Islet precursor cell (in vitro differentiated cells): ENCODE measurements at regions not wholly inside any gene's neighbourhood (a gene's known extent, or its start where the extent isn't known, plus 50 kb on each side); places are given as distances from the start of the nearest gene placed in this dataset.

Experiments
- DNase-seq: peaks from one replicate; pipeline ENCODE4 v3.0.0-alpha.2; 2018

DNA sequence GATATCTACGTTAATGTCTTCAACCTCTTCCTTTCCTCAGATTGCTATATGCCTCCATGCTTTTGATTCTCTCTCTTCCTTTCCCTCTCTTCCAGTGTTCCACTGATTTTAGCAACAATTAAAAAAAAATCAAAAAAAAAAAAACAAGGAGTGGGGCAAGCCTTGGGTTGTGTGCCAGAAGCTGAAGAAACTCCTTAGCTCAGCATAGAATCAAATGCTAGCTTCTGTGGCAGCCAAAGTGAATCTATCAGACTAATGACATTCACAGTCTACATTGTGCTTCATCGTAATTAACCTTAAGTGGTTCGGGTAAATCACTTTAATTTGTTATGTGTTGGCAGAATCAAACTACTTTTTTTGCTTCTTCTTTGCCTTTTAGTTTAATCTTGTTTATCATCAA lies 237.3 kb downstream of the TMEM167A start:
- no peak for DNase-seq

DNA sequence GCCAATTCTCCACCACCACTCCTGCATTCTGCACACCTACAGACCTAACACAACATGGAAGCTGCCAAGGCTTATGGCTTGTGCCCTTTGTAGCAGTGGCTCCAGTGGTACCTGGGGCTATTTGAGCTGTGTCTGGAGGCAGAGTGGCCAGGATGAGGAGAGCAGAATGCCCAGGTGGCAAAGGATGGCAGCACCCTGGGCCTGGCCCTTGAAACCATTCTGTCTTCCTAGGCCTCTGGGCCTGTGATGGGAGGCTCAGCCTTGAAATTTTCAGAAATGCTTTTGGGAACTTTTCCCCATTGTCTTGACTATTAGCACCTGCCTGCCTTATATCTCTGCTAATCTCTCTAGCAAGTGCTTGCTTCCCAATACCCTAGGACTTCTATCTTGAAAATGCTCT lies 241.7 kb downstream of the TMEM167A start:
- DNase-seq = no peak

DNA sequence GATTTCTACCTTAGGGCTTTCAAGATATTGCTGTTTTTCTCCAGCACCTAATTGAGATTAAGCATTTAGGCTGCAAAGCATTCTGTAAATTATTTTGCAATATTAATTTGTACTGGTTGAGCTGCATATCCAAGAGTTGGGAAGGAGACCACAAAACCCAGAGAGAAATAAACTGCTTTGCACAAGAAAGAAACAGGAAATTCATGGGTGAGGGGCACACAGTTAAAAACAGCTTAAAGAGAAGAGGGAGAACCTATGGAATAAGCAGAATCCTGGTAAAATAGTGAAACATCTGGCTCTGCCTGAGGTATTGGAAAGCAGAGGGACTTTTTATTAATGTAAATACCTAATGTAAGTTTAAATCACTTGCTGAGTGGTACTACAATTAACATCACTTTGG lies 243.0 kb downstream of the TMEM167A start:
- no peak for DNase-seq

DNA sequence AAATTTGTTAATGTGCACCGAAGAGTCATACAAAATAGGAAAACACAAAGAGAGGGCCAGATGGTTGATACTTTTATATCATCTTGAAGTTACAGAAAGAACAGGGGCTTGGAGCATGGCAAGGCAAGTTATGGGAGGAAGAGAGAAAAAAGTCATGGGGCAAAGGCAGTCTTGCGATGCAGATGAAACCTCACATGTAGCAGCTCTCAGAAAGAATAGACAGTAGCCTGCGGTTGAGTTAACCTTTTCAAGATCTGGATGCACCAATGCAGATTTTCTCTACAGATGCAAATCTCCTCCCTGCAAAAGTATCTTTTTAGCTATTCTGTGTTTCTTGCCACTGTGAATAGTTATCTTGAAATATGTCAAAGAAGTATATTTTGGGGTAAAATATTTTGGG lies 243.9 kb downstream of the TMEM167A start:
- DNase-seq = no peak

DNA sequence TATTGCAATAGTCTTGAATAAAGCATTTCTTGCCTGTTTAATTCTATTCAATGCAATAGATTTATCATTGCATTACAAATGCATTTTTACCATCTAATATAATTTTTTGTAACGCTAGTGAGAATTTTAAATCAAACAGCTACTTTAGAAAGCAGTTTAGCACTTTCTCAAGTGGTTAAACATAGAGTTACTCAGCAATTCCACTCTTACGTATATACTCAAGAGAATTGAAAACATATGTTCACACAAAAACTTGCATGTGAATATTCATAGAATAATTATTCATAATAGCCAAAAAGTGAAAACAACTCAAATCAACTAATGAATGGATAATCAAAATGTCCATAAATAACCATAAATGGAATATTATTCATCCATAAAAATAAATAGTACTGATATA lies 244.7 kb downstream of the TMEM167A start:
- no peak for DNase-seq

DNA sequence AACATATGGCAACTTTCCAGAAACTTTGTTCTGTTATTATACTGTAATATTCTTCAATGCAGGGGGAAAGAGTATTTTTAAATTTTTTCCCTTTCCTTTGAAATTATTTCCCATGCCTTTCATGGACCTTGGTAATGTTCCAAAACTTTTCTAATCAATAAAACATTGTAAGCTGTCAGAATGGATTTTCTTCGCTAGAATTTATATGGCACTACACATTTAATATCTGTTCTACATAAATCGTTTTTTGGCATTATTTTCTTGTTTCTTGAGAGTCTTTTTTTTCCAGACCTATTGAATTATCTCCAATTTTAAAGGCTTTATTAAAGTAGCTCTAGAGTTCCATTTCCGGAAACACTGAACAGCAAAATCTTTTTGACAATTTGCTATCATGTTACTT lies 249.0 kb downstream of the TMEM167A start:
- DNase-seq = no peak

DNA sequence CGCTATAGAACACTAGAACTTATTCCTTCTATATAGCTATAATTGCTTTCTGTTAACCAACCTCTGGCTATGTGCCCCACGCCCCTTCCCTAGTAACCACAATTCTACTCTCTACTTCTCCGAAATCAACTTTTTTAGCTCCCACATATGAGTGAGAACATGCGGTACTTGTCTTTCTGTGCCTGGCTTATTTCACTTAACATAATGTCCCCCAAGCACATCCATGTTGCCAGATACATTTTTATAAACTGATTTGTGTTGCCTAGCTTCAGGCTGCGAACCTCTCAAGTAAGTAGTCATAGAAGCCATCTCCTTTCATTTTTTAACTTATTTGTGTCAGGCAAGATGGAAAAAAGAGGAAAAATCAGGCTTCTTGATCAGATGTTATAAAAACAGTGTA lies 249.5 kb downstream of the TMEM167A start:
- no peak for DNase-seq

DNA sequence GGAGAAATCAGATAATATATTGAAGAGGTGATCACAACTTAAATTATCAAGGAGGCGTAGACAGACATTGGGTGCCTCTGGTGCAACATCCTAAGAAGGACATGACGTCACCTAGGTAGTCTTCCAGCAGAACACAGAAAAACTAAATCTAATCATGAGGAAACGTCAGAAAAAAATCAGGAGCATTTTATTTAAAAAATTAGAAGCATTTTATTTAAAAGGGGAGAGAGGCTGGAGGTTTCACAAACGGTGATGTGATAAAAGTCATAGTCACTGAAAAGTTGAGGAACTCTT lies 254.6 kb downstream of the TMEM167A start:
- no peak for DNase-seq

DNA sequence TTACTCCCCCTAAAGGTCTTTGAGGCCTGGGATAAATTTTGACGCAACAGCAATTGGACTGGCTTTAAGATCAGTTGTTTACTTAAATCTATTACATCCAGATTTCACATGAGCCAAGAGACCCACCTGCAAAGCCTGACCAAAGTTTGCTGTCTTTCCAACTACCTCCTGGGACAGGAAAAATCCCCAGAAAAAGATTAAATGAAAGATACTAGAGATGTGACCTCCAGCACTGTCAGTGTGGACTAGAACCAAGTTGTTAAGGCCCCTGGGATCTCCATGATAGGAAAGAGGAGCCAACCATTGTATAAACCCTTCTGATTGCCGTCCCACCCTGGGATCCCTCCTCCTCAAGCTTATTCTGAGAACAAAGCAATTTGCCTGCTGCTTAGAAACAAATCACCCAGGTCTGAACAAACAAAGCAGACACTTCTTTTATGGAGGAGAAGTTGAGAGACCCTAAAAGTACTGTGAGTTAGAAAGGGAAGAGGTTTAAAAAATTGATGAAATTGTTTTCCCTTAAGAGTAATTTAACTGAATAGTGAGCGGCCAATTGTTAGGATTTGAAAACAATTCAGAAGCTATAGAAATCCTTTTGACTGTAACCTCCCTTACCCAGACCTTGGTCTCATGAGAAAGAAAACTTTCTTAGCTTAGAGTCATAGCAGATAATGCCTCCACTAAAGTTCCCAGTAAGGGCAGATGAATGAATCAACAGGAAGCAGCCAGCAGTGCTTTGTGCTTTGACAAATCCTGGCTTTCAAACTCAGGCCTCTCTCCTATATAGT lies 255.2 kb downstream of the TMEM167A start:
- no peak for DNase-seq

DNA sequence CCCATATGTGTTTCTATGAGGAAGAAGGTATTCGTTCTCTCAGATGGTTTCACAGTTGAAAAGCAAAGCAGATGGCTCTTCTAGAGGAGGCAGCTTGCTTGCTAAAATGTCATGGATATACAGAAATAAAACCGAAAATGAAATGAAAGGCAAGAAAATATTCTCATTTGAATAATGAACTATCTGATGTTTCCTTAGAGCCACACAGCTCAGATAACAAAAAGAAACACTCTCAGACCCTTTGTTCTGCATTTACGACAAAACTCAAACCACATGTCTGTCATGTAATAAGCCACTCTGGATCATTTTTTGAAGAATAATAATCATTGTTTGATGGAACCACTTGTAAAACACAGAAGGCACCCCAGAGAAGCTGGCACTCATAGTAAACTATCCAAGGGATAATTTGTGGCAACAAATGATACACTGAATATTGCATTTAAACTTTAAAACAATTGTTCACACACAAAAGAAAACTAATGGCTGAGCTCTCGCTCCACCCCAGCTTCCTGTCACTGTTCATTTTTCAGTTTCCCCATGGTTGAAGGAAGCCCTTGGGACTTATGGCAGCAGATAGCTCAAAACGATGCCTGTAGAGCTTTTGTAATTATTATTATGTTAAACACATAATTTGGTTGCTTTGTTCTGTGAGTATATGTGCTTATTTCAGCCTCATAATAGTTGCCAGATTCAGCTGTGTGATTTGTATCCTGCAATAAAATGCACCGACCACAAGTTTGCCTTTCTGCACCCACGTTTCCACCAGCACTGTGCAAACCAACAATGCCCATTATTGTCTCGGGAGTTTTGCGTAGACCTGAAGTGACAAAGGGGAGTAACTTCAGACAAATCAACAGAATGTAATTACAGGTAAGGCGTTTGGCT lies 256.0 kb downstream of the TMEM167A start:
- no peak for DNase-seq

DNA sequence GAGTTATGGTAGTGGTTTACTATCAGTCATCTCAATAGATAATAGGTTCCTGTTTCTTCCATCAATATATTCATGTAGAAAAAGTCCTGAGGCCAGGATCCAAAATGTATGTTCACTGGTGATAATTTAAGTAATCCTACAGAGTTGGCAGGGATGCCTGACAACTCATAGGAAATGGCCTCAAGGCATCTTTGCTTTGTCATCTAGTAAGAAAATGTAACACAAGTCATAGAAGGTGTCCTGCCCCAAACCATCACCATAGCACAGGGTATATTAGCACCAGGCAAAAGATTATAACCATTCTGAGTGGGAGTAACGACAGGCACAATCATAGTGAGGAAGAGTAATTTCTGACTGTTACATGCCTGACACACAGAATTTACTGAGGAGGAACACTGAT lies 257.0 kb downstream of the TMEM167A start:
- no peak for DNase-seq

DNA sequence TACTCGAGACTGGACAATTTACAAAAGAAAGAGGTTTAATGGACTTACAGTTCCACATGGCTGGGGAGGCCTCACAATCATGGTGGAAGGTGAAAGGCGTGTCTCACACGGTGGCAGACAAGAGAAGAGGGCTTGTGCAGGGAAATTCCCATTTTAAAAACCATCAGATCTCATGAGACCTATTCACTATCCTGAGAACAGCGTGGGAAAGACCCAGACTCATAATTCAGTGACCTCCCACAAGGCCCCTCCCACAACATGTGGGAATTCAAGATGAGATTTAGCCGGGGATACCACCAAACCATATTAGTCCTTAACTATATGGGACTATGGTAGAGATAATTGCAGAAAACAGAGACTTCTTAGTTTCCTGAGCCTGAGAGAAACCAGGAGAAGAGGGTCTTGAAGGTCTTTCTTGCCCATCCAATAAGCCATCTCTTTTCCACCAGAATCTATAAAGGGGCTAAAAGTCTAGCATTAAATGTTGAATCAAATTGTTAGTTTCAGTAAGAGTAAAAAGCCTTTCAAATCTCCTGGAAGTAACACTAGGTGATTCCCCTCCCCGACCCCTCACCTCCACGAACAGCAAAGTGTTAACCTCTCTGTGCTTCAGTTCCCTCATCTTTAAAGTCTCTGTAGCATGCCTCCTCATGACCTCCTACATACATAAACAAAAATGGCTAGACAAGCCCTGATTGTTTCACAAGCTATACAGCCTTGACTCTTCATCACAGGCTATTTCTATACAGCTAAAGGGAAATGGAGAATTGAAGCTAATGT lies 259.1 kb downstream of the TMEM167A start:
- no peak for DNase-seq

DNA sequence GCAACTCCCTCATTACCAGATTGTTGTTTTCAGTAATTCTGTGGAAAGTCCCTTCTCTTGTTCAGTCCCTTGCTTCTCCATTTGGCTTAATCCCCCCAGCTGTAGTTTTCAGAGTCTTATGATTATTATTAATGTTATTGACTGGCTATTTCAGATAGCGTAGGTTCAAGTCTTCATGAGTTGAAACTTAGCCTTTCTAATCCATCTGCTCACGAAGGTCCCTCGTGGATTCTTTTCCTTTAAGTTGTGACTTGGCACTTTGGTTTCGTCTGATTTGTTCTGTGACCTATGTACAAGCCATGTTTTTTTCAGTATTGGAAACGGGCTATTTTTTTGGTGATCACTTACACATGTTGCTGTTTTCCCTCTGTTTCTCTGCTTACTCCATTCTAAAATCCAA lies 260.3 kb downstream of the TMEM167A start:
- no peak for DNase-seq

DNA sequence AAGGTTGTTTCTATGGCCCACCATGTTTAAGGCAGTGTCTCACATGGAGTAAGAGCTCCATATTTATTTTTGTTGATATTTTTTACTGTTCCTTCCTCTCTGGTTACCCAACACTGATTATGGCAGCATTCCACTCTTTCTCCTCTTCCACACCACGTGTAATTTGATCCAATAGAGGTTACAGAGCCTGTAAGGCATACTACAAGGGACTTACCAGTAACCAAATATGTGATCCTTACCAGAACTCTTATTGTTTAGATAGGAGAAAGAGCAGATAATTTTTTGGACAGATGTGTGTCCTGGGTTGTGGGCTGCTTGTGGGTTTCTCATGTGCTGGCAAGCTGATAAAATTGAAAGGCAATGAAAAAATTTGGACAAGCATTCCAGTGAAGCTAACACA lies 261.3 kb downstream of the TMEM167A start:
- DNase-seq = no peak

DNA sequence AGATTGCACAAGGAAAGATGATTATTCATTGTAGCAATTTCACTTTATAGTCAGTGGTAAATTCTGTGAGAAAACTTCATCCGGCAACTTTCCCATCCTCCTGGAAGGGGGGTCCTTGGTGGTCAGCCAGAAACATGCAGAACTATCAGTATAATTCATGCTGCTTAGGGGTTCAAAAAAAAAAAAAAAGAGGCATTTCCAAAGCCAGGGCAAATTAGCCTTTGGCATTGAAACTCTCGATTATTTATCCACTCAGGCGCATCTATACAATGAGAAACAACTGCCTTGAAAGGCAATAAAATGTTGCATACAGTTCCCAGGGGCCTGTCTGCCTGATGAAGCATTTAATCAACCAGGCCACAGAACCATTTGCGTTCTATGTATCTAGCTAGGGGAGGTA lies 263.3 kb downstream of the TMEM167A start:
- no peak for DNase-seq

DNA sequence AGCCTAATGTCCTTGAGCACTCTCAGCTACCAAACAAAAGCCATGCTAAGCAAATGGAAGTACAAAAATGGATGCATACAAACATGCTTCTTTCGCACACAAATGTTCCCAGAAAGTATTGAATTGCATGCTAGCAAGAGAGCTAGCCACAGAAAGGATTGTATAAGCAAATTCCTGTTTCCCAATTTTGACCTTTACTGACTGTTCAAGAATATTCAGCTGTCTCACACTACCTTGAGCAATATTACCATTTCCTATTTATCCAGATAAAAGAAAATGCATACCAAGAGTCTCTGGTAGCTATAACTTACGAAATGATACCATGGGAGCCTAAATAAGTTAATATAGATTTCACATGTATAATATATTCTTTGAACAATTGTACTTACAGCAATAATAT lies 264.6 kb downstream of the TMEM167A start:
- no peak for DNase-seq

DNA sequence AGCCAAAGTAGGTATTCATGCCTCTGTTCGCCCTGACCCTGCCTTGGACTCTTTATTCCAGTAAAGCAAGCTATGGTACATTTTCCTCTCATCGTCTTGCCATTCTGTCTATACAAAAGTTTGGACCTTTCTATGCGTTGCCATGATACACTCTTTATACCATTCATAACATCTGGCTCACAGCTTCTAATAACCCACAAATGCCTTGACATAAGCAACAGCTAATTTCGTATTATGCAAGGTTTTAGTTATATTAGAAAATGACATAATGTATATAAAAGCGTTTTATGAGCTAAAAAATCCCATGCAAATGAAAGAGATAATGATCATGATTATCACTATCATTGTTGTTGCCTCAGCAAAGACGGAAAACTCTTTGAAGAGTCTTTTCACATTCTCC lies 265.7 kb downstream of the TMEM167A start:
- DNase-seq = no peak

DNA sequence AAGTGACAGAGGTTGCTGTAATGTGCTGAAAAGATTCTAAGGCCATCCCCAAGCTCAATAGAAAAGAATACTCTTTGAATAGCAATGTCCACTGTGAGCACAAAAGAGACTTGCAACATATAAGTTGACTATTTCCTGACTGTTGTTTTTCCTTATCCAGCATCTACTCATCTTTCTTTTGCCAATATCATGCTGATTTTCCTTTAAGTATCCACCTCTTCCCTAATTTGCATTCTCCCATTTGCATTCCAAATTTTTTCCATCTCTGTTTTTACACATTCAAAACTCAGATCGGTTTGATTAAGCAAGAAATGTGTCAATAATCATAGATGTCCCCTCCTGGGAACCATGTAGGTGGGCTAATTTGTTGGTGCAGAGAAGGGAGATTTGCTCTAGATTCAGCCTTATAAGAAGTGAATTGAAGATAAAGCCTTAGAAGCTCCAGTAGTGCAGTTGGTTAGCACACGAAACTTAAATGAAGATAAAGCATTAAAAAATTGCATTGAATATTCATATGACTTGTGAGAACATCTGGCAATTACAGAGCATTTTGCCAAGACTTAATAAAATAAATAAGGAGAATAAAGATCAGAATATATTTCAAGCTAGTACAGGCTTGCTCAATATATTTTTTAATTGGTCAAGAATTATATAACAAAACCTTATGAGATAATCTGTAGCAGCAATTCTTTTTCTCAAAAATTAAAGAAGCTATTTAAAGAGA lies 267.6 kb downstream of the TMEM167A start:
- no peak for DNase-seq

DNA sequence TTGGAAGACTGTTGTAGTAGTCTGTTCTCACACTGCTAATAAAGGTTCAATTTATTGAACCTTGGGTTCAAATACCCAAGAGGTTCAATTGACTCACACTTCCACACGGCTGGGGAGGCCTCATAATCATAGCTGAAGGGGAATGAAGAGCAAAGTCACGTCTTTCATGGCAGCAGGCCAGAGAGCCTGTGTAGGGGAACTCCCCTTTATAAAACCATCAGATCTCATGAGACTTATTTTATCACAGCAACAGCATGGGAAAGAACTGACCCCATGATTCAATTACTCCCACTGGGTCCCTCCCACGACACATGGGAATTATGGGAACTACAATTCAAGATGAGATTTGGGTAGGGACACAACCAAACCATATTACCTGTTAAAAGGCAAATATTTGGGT lies 268.2 kb downstream of the TMEM167A start:
- DNase-seq = no peak

DNA sequence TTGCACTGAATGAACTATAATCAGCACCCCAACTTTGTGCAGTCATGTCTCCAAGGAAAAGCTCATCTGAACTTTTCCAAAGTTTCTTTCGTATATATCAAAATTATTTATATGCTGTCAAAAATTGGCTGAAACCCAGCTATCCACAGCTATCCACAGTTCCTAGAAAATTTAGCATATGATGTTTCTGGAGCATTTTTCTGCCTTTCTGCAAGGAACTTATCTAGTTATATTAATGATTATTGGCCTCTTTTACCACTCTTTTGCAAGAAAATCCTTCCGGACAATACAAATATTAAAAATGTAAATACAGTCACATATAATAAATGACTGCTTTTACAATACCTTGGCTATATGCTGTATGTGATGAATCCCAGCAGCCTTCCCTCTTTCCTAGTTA lies 270.2 kb downstream of the TMEM167A start:
- DNase-seq = no peak

DNA sequence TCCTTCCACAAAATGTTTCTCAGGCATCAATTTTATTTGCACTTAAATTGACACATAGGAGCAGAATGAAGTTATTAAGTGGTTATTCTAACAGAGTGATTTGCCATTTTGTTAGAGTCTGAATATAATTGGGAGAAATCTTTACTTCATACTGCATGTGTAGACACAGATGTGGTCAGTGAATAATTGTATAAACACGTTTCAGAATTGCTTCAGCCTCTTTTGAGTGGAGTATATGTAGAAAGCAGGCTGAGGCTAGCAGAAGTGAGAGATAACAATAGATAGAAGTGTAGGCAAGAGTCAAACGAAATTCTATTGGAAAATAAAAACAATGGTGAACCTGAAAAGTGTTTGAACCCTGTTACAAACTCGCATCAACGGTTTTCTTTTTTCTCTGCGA lies 270.7 kb downstream of the TMEM167A start:
- no peak for DNase-seq

DNA sequence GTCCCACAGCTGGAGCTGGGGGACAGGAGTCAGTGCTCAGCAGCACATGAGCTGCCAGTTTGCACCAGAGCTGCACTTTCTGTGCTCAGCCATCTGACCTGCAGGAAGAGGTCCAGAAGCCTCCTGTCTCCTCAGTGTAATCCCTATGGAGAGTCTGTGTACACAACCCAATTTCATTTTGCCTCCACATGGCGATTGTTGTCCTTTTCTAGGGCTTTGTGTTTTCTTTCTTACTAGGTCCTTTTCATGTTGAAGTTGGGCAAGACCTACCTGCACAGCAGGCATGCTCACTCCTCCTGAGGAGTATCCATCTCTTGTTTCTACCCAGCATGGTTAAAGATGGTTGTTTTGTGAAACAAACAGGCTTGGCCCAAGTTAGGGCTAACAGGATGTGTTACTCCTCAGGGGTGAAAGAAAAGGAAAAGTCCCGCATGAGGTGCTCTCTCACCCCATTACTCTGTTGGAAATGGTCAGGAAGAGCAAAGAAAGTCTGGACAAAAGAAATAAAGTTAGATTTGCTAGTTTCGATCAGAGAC lies 273.0 kb downstream of the TMEM167A start:
- no peak for DNase-seq

DNA sequence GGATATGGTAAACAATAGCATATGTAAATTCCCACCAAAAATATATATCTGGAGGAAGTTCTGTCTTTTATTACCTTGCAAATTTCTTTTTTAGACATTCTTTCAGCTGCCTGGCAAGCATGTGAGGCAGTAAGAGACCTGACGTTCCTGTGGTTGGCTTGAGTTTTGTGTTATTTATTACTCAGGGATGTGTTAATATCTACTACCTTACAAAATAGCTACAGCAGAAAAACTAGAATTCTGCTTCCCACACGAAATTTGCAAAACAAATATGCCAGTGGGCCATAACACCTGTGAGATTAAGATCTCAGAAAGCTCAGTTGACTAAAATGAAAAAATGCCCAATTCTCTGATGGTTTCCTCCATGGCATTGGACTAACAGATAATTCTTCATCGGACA lies 274.2 kb downstream of the TMEM167A start:
- DNase-seq = no peak
